GM18858 (cell line): ENCODE measurements at regions not wholly inside any gene's neighbourhood (a gene's known extent, or its start where the extent isn't known, plus 50 kb on each side); places are given as distances from the start of the nearest gene placed in this dataset.

ENCODE experiments used
- ATAC-seq: cut with Tn5 transposase; IDR thresholded peaks from one replicate; pipeline ENCODE4 v1.9.1; 2021; ENCODE audit not compliant: unreplicated experiment

- ATAC-seq: no peak
Observed at GRCh38 chrX:109842611-109843010, 109.6 kb upstream of the ACSL4 start.

GRCh38 chrX:109843963-109844751, 111.1 kb upstream of the ACSL4 start:
- ATAC-seq: peak; percentile 33

- ATAC-seq: no peak
Observed at GRCh38 chrX:109844986-109845385, 111.9 kb upstream of the ACSL4 start.

- ATAC-seq: no peak
Observed at GRCh38 chrX:109845996-109846395, 112.9 kb upstream of the ACSL4 start.

- ATAC-seq: no peak
Observed at GRCh38 chrX:109847257-109848187, 114.5 kb upstream of the ACSL4 start.

GRCh38 chrX:109848461-109849050, 115.5 kb upstream of the ACSL4 start:
- ATAC-seq: peak; percentile 79

- ATAC-seq: no peak
Observed at GRCh38 chrX:109854096-109854495, 121.0 kb upstream of the ACSL4 start.

- peak; percentile 67 for ATAC-seq
Observed at GRCh38 chrX:109855501-109855900, 122.4 kb upstream of the ACSL4 start.

- no peak for ATAC-seq
Observed at GRCh38 chrX:109856974-109857373, 123.9 kb upstream of the ACSL4 start.

- no peak for ATAC-seq
Observed at GRCh38 chrX:109857584-109858228, 124.6 kb upstream of the ACSL4 start.

GRCh38 chrX:109858602-109859341, 125.7 kb upstream of the ACSL4 start:
- no peak for ATAC-seq

GRCh38 chrX:109859651-109860050, 126.6 kb upstream of the ACSL4 start:
- ATAC-seq: no peak

GRCh38 chrX:109862433-109862832, 129.4 kb upstream of the ACSL4 start:
- ATAC-seq: no peak

- no peak for ATAC-seq
Observed at GRCh38 chrX:109863811-109864210, 130.8 kb upstream of the ACSL4 start.

- ATAC-seq: no peak
Observed at GRCh38 chrX:109871121-109871888, 131.6 kb upstream of the TMEM164 start.

GRCh38 chrX:109872021-109872732, 130.7 kb upstream of the TMEM164 start:
- ATAC-seq: no peak

GRCh38 chrX:109873574-109873973, 129.3 kb upstream of the TMEM164 start:
- ATAC-seq: no peak

- no peak for ATAC-seq
Observed at GRCh38 chrX:109873983-109874382, 128.9 kb upstream of the TMEM164 start.

- ATAC-seq: no peak
Observed at GRCh38 chrX:109874548-109874947, 128.4 kb upstream of the TMEM164 start.
